Spleen (tissue), 11 donors: ENCODE measurements at regions not wholly inside any gene's neighbourhood (a gene's known extent, or its start where the extent isn't known, plus 50 kb on each side); places are given as distances from the start of the nearest gene placed in this dataset.

ENCODE experiments used
- DNase-seq: peaks from one replicate; pipeline ENCODE4 v3.0.0-alpha.2; 2020
- H3K27ac ChIP-seq, 8 donors: fragments of 200-600 bp; sonication (generic) in 7 of 8; 1 replicate in 4 of 8; 2 replicates in 4 of 8; pipeline versions ENCODE4 v1.5.0 to v1.8.0; 2016 to 2021; ENCODE audit warnings: inconsistent platforms in 4 of 8, mild to moderate bottlenecking in 4 of 8, moderate library complexity in 1 of 8
- H3K27me3 ChIP-seq, 7 donors: fragments of 200-600 bp; sonication (generic) in 6 of 7; replicated peaks in 1 of 7; 1 replicate in 4 of 7; 2 replicates in 3 of 7; pipeline versions ENCODE4 v1.5.0 to v1.8.0; 2016 to 2021; ENCODE audit warnings: inconsistent platforms in 3 of 7, mild to moderate bottlenecking in 1 of 7
- H3K36me3 ChIP-seq, 6 donors: fragments of 200-600 bp; sonication (generic) in 5 of 6; 1 replicate in 4 of 6; 2 replicates in 2 of 6; pipeline versions ENCODE4 v1.5.0 to v1.8.0; 2016 to 2021; ENCODE audit warnings: inconsistent platforms in 2 of 6
- H3K4me1 ChIP-seq, 6 donors: fragments of 200-600 bp; sonication (generic) in 5 of 6; 1 replicate in 3 of 6; 2 replicates in 3 of 6; pipeline versions ENCODE4 v1.5.0 to v1.8.0; 2016 to 2021; ENCODE audit warnings: inconsistent platforms in 3 of 6
- H3K4me3 ChIP-seq, 8 donors: fragments of 200-600 bp; sonication (generic) in 7 of 8; 1 replicate in 4 of 8; 2 replicates in 4 of 8; pipeline versions ENCODE4 v1.5.0 to v1.8.0; 2016 to 2021; ENCODE audit warnings: inconsistent platforms in 4 of 8, mild to moderate bottlenecking in 4 of 8, moderate library complexity in 2 of 8
- H3K9me3 ChIP-seq, 8 donors: fragments of 200-600 bp; sonication (generic) in 7 of 8; 1 replicate in 4 of 8; 2 replicates in 4 of 8; pipeline versions ENCODE4 v1.5.0 to v1.8.0; 2016 to 2021; ENCODE audit warnings: inconsistent platforms in 4 of 8
- CTCF ChIP-seq, 11 experiments: fragments of 200-600 bp in 7 of 11; fragments of 450-650 bp in 4 of 11; sonication (generic) in 4 of 11; IDR thresholded peaks in 8 of 11; conservative IDR thresholded peaks in 3 of 11; 1 replicate in 7 of 11; 2 replicates in 4 of 11; pipeline versions ENCODE4 v1.4.0 to v1.8.0; 2016 to 2021; ENCODE audit warnings: antibody characterized with exemption in 11 of 11, inconsistent platforms in 4 of 11, mild to moderate bottlenecking in 1 of 11
- POLR2A ChIP-seq, 3 donors: fragments of 450-650 bp; IDR thresholded peaks; one replicate each; pipeline ENCODE4 v1.5.1; 2017; ENCODE audit warnings: antibody characterized with exemption in 3 of 3, mild to moderate bottlenecking in 1 of 3
- POLR2AphosphoS5 ChIP-seq, 3 donors: sonication (generic); formaldehyde crosslinking; IDR thresholded peaks; one replicate each; pipeline ENCODE4 v1.5.1; 2017; ENCODE audit warnings: antibody characterized with exemption in 3 of 3
- WGBS, 5 donors: extraction: QIAGEN DNeasy Blood & Tissue Kit in 3 of 5; methylation state at CpG; one replicate each; pipeline versions ENCODE4 v1.1.5 to v1.1.7; 2013 to 2018; 5-methylcytosine and 5-hydroxymethylcytosine counted together
- intact Hi-C: fragments of 100-400 bp; cut with DNase I; formaldehyde crosslinking; loops from one replicate; pipeline ENCODE4 v1.15.0; 2023; ENCODE audit warnings: low total_unique reads
- donor health status: healthy with polysubstance abuse.
- donor health status: DM: no; HTN: no; CAD: no; lungs with moderate emphysema.
- donor health status: DM: no; HTN: no; CAD: no.
- donor health status: Bipolar disorder and iron deficiency.
- donor health status: healthy.
- donor health status: DM: no; HTN: no; CAD: no.
- donor health status: DM: yes; HTN: yes; CAD: no.

GRCh38 chr7:50199824-50200223 lies 104.7 kb upstream of the IKZF1 start:
- Histone ChIP-seq H3K36me3 (no peaks in the 10 kb centered on the region), H3K4me1 (peaks cover 0 to 14% (median 3%) of the 10 kb centered on the region in 6 donors), H3K4me3 (no peak overlapping the region), H3K27me3 (no peaks in the 10 kb centered on the region), H3K27ac (no peak overlapping the region), H3K9me3 (no peaks in the 10 kb centered on the region)
- DNase-seq = no peak
- intact Hi-C loops = loop anchor here (5.0 kb wide), 1 partner anchor 217 kb away; no protein-coding TSS in a partner anchor
- TF ChIP-seq CTCF (IDR thresholded peaks at IDR 0.05 in 8 of 11, conservative IDR thresholded peaks at IDR 0.05 in 3 of 11) (no peak), POLR2A (IDR thresholded peaks at IDR 0.05) (no peak), POLR2AphosphoS5 (IDR thresholded peaks at IDR 0.05) (no peak)
- 35 to 45% (median 41%) methylated on average over 5 of the region's 5 CpGs for WGBS, 5 donors

- Histone ChIP-seq H3K9me3 (no peaks in the 10 kb centered on the region), H3K36me3 (no peaks in the 10 kb centered on the region), H3K27me3 (no peaks in the 10 kb centered on the region), H3K4me3 (no peak overlapping the region), H3K4me1 (peaks cover 0 to 8% (median 0%) of the 10 kb centered on the region in 6 donors), H3K27ac (no peak overlapping the region)
- intact Hi-C loops = no loop called here
- TF ChIP-seq CTCF (IDR thresholded peaks at IDR 0.05 in 8 of 11, conservative IDR thresholded peaks at IDR 0.05 in 3 of 11) = no peak
- no peak for TF ChIP-seq POLR2A (IDR thresholded peaks at IDR 0.05)
- no peak for TF ChIP-seq POLR2AphosphoS5 (IDR thresholded peaks at IDR 0.05)
- WGBS, 5 donors = 68 to 77% (median 73%) methylated on average over 9 of the region's 9 CpGs
- DNase-seq = no peak
Observed at GRCh38 chr7:50197549-50197948, 104.5 kb upstream of the ZPBP start.

DNA sequence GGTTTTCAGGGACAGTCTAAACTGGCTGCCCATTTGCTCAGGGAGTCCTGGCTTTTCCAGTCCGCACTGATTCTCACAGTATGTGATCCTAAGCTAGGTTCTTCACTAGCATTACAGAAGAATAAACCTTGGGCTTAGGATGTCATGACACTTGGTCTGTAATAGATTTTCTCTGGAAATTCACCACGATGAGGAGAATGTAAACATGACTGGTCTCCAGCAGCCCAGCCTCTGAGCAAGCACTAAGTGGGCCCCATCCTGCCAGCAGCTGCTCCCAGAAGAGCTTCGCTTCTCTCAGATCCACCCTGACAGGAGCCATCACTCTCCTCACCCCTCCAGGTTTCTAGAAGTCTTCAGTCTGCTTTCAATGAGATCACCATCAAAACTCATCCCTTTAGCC lies 103.7 kb upstream of the ZPBP start:
- H3K4me1 ChIP-seq = peaks cover 0 to 8% (median 0%) of the 10 kb centered on the region in 6 donors
- H3K27ac ChIP-seq = no peak overlapping the region
- H3K27me3 ChIP-seq = no peaks in the 10 kb centered on the region
- H3K9me3 ChIP-seq = no peaks in the 10 kb centered on the region
- H3K36me3 ChIP-seq = no peaks in the 10 kb centered on the region
- WGBS, 5 donors = 72 to 78% (median 75%) methylated on average over 3 of the region's 3 CpGs
- H3K4me3 ChIP-seq = no peak overlapping the region
- intact Hi-C loops = no loop called here
- DNase-seq = no peak
- TF ChIP-seq CTCF (IDR thresholded peaks at IDR 0.05 in 8 of 11, conservative IDR thresholded peaks at IDR 0.05 in 3 of 11) = no peak
- no peak for TF ChIP-seq POLR2A (IDR thresholded peaks at IDR 0.05)
- TF ChIP-seq POLR2AphosphoS5 (IDR thresholded peaks at IDR 0.05) = no peak

GRCh38 chr7:50190776-50191175 lies 97.7 kb upstream of the ZPBP start:
- peaks cover 0 to 15% (median 0%) of the 10 kb centered on the region in 8 donors for H3K9me3 ChIP-seq
- 35 to 85% (median 50%) methylated on average over 1 of the region's 1 CpG for WGBS, 5 donors
- intact Hi-C loops = no loop called here
- H3K4me1 ChIP-seq = no peaks in the 10 kb centered on the region
- H3K4me3 ChIP-seq = no peak overlapping the region
- H3K27ac ChIP-seq = no peak overlapping the region
- no peak for TF ChIP-seq POLR2A (IDR thresholded peaks at IDR 0.05)
- TF ChIP-seq POLR2AphosphoS5 (IDR thresholded peaks at IDR 0.05) = no peak
- no peak for TF ChIP-seq CTCF (IDR thresholded peaks at IDR 0.05 in 8 of 11, conservative IDR thresholded peaks at IDR 0.05 in 3 of 11)
- no peaks in the 10 kb centered on the region for H3K36me3 ChIP-seq
- DNase-seq = no peak
- H3K27me3 ChIP-seq = peaks cover 0 to 5% (median 0%) of the 10 kb centered on the region in 7 donors
